GM19043 (cell line): ENCODE measurements at regions not wholly inside any gene's neighbourhood (a gene's known extent, or its start where the extent isn't known, plus 50 kb on each side); places are given as distances from the start of the nearest gene placed in this dataset.
"Not testable (repeated sequence)": the region's sequence is repeated elsewhere in the genome, so short reads cannot be mapped to it uniquely, and the experiment has no call there.

ENCODE experiments used
- ATAC-seq: cut with Tn5 transposase; IDR thresholded peaks from one replicate; pipeline ENCODE4 v1.9.1; 2021; ENCODE audit warnings: low read depth; ENCODE audit not compliant: unreplicated experiment

DNA sequence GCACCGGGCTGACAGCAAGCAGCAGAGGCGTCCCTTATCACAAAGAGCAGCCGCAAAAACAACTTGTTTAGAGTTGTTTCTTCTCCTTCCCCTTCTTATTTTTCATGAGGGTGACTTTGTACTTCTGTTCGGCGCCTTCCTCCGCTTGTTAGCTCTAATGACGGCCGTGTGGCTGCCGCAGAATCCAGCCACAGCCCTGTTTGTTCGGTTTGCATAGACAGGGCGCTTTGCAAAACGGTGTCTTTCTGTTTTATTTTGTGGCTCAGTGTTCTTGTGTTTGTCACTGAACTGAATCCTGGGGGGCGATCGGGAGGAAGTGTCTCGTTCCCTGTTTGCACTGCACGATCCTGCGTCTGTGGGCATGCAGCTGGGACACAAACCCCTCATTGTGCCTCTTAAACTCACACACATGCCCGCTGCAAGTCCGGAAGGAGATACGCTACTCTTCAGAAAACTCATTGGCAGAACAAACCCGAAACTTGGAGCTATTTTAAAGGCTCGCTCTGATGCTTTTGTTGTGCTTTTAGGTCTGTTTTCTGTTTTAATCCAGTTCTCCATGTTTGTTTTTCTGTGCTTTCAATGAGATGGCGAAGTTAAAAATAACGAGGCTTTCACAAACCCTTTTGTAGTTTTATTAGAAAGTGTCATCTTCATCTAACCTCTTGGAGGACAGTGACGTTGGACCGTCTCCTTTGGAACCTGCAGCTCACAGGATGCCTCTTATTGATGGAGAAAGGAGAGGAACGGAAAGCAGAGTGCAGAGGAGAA, 213.9 kb downstream of the IRX2 start:
- ATAC-seq: no peak

- ATAC-seq: no peak
Measured at GRCh38 chr5:2536632-2537377, 214.7 kb downstream of the IRX2 start.

- no peak for ATAC-seq
Measured at GRCh38 chr5:2534970-2535369, 216.5 kb downstream of the IRX2 start.

GRCh38 chr5:2534251-2534650, 217.2 kb downstream of the IRX2 start:
- no peak for ATAC-seq

DNA sequence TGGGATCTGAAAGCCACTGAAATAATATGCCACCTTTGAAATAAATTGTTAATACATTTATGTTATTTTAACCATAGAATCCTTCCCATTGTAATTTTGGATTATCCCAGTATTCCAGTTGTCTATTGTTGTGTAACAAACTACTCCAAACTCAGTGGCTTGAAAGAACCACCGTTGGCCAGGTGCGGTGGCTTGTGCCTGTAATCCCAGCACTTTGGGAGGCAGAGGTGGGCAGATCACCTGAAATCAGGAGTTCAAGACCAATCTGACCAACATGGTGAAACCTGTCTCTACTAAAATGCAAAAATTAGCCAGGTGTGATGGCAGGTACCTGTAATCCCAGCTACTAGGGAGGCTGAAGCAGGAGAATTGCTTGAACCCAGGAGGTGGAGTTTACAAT, 217.6 kb downstream of the IRX2 start:
- ATAC-seq: not testable (repeated sequence)

DNA sequence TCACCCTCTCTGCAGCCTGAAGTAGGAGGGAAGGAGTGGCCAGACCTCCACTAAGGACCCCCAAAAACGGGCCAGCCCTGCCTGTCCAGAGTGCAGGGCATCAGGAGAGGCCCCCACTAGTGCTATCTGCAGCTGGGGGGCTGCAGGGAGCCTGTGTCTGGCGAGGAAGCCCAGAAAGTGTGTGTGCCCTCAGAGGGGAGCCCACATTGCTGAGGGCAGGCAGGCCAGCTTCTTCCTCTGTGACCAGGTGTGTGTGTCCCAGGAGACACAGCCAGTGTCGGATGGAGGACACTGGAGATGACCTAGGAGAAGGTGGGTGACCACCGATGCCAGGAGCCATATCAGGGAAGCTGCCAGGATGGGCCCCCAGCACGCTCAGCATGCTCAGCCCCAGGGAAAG, 218.7 kb downstream of the IRX2 start:
- no peak for ATAC-seq

DNA sequence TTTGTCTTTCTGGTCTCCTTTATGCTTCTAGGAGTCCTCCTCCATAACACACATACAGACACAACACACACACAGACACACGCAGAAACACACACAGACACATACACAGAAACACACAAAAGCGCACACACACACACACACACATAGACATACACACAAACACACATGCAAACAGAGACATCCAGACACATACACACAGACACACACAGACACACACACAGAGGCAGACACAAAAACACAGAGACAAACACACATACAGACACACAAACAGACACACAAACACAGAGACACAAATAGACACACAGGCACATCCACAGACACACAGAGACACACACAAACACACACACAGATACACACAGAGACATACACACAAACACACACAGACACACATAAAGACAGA, 220.2 kb downstream of the IRX2 start:
- ATAC-seq: no peak

DNA sequence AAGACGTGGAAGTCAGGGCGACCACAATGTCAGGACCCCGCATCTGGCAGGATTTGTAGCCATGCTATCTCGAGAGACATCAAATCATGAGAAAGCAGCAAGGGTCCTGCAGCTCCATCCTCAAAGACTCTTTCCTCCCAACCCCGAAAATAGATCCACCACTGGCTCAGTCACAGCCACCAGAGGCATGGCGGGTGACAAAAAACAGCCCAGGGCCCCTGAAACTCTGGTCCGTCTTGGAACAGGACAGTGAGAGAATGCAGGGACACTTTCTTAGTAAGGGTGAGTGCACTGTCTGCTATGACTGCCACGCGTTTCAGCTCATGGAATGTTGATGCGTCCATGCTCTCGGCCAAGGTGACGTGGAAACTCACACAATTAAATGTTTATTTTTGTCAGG, 220.9 kb downstream of the IRX2 start:
- no peak for ATAC-seq

DNA sequence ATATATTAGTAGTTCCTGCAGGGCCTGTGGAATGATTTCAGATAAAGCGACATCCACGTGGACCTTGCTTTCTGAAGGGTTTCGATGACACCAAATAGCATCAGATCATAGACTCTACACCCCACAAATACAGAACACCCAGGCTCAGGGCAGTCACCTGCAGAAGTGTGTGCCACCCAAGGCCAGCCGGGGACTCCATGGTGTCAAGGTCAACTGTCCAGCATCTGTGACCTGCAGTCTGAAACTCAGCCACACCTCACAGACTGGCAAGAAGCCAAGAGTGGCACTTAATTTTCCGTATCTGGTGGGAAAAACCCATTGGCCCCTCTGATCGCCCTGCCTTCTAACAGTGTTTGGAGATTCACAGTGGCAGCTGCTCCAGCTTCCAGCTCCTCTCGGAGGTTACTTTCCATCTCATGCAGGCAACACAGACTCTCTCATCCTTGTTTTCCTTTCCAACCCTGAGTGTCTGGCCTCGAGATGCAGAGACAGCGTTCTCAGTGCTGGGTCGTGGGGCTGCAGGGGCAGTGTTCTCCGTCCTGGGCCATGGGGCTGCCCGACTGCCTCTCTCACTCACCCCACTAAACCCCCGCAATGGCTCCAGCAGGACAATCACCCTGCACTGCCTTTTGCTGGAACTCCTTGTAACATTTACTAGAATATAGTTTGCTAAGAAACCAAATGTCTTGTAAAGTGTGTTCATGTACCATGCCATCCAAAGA, 221.9 kb downstream of the IRX2 start:
- no peak for ATAC-seq

DNA sequence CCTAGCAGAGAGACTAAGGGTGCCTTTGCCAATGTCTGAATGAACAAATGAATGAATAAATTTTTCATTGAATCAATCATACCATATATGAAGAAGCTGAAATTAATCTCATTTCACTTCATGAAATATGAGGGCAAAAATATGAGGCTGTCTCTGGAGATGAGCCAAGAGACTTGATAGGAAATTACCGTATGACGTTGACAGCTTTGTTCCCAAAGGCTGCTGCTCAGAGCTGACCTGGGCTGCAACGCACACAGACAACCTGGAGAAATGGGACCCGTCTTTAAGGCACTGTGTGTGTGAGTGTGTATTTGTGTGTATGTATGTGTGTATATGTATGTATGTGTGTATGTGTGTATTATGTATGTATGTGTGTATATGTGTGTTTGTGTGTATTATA, 226.1 kb downstream of the IRX2 start:
- no peak for ATAC-seq

- ATAC-seq: no peak
Measured at GRCh38 chr5:2524620-2525019, 226.9 kb downstream of the IRX2 start.

GRCh38 chr5:2523180-2523579, 228.3 kb downstream of the IRX2 start:
- ATAC-seq: no peak

DNA sequence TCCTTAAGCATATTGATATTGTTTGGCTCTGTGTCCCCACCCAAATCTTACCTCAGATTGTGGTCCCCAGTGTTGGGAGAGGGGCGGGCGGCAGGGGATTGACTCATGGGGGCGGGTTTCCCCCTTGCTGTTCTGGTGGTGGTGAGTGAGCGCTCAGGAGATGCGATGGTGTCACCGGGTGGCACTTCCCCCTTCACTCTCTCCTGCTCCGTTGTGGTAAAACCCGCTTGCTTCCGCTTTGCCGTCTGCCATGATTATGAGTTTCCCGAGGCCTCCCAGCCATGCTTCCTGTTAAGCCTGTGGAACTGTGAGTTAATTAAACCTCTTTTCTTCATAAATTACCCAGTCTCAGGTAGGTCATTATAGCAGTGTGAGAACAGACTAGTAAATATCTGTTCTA, 229.1 kb downstream of the IRX2 start:
- no peak for ATAC-seq

- ATAC-seq: no peak
Measured at GRCh38 chr5:2519153-2519552, 232.3 kb downstream of the IRX2 start.

- ATAC-seq: no peak
Measured at GRCh38 chr5:2517451-2517850, 234.0 kb downstream of the IRX2 start.

DNA sequence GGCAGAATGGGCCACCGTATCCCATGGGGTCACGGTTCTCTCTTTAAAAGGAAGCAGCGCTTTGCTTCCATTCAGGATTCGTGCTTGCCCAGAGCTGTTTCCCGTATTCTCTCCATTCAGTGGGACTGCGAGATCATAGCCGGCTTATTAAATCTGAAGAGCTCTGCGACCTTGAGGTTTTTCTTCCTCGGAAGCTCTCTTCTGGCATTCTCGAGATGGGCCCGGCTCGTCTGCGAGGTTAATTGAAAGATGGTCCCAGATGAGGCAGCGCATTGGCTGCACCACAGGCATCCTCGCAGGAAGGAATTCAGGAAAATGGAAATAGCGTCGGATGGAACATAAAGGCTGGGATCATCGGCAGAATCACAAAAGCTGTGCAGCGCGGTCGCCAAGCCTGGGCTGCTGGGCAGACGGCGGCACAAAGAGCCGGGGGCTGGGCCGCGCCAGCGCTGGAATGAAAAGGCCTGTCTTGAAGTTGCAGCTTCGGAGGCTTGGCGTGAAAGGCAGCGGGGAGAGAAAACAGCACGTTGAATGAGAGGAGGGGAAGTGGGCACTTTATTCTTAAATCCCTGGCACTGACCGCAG, 236.2 kb downstream of the IRX2 start:
- ATAC-seq: no peak

GRCh38 chr5:2514484-2514883, 237.0 kb downstream of the IRX2 start:
- ATAC-seq: no peak

GRCh38 chr5:2511706-2512105, 239.8 kb downstream of the IRX2 start:
- ATAC-seq: no peak

DNA sequence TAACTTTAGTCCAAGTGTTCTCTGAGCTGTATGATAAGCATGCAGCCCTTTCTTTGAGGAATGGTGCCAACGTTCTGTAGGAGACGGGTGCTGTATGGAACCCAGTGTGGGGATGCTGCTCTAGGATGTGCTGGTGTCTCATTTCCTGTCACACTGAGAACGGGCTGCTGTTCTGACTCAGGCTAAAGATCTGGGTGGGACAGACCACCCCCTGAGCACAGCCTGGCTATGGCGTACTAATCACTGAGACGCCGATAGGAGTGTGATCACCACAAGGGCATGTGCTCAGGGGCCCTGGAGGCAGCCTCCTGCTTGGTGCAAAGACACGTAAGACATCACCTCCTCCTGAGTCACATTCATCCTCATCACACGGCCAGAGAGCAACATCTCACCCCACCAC, 240.4 kb downstream of the IRX2 start:
- no peak for ATAC-seq

GRCh38 chr5:2509527-2509926, 241.9 kb downstream of the IRX2 start:
- ATAC-seq: no peak

DNA sequence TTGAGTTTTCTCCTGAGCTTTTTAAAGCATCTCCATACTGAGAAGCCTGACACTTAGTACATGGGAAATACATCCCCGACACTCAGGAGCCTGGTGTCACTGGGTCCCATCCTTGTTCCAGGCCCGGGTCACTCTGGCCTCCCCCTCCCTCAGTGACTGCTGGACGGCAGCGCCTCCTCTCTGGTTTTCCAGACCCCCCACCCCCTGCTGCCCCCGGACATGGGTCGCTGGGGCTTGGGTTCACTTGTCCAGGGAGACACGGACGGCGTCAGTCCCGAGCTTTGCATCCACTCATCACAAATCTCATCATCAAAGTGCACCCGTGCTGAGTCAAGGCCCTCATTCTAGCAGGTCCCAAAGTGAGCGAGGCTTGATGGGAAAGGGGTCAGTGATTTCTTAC, 243.0 kb downstream of the IRX2 start:
- no peak for ATAC-seq
